ENCODE measurements at regions not wholly inside any gene's neighbourhood (a gene's known extent, or its start where the extent isn't known, plus 50 kb on each side); places are given as distances from the start of the nearest gene placed in this dataset.

- H3K4me3 ChIP-seq (ENCODE audit: low read length): no peak overlapping the region
- 94% methylated on average over 1 of the region's 1 CpG for WGBS
- no peak overlapping the region for H3K27ac ChIP-seq (ENCODE audit: low read depth, low read length)
- H3K9me3 ChIP-seq (ENCODE audit: insufficient read depth, low read depth, low read length): no peaks in the 10 kb centered on the region
- no peak overlapping the region for H3K9ac ChIP-seq (ENCODE audit: low read depth, low read length)
- H3K36me3 ChIP-seq (ENCODE audit: insufficient read depth, low read length): no peaks in the 10 kb centered on the region
- H3K4me1 ChIP-seq (ENCODE audit: insufficient read depth, low read length): peaks cover 7% of the 10 kb centered on the region
- H3K27me3 ChIP-seq (ENCODE audit: insufficient read depth, low read length): no peaks in the 10 kb centered on the region
These were observed 667.3 kb upstream of the CITED2 start for GRCh38 chr6:140041571-140042332.

- no peaks in the 10 kb centered on the region for H3K36me3 ChIP-seq (ENCODE audit: insufficient read depth, low read length)
These were observed 666.6 kb upstream of the CITED2 start for GRCh38 chr6:140041056-140041455.

GRCh38 chr6:140040396-140040795 lies 665.9 kb upstream of the CITED2 start:
- Histone ChIP-seq H3K9ac (ENCODE audit: low read depth, low read length) (no peak overlapping the region), H3K27ac (ENCODE audit: low read depth, low read length) (no peak overlapping the region), H3K4me1 (ENCODE audit: insufficient read depth, low read length) (0 out of 2 replicates have a peak, but pooled peaks cover 2% of the 10 kb centered on the region), H3K4me3 (ENCODE audit: low read length) (no peak overlapping the region), H3K9me3 (ENCODE audit: insufficient read depth, low read depth, low read length) (no peaks in the 10 kb centered on the region), H3K36me3 (ENCODE audit: insufficient read depth, low read length) (no peaks in the 10 kb centered on the region), H3K27me3 (ENCODE audit: insufficient read depth, low read length) (no peaks in the 10 kb centered on the region)
- no CpG with 5 or more reads among the region's 1 CpG for whole genome bisulfite sequencing

More at GRCh38 chr6:140041056-140041455, 666.6 kb upstream of the CITED2 start:
- Histone ChIP-seq H3K9me3 (ENCODE audit: insufficient read depth, low read depth, low read length) (no peaks in the 10 kb centered on the region), H3K27ac (ENCODE audit: low read depth, low read length) (no peak overlapping the region), H3K4me3 (ENCODE audit: low read length) (no peak overlapping the region), H3K9ac (ENCODE audit: low read depth, low read length) (no peak overlapping the region), H3K27me3 (ENCODE audit: insufficient read depth, low read length) (no peaks in the 10 kb centered on the region), H3K4me1 (ENCODE audit: insufficient read depth, low read length) (peaks cover 5% of the 10 kb centered on the region)

GRCh38 chr6:140039364-140039763 lies 664.9 kb upstream of the CITED2 start:
- 96% methylated on average over 2 of the region's 2 CpGs for WGBS
- H3K4me1 ChIP-seq (ENCODE audit: insufficient read depth, low read length): 0 out of 2 replicates have a peak, but pooled peaks cover 2% of the 10 kb centered on the region
- no peak overlapping the region for H3K4me3 ChIP-seq (ENCODE audit: low read length)
- no peak overlapping the region for H3K27ac ChIP-seq (ENCODE audit: low read depth, low read length)
- no peaks in the 10 kb centered on the region for H3K27me3 ChIP-seq (ENCODE audit: insufficient read depth, low read length)
- H3K36me3 ChIP-seq (ENCODE audit: insufficient read depth, low read length): no peaks in the 10 kb centered on the region
- no peaks in the 10 kb centered on the region for H3K9me3 ChIP-seq (ENCODE audit: insufficient read depth, low read depth, low read length)
- H3K9ac ChIP-seq (ENCODE audit: low read depth, low read length): no peak overlapping the region

GRCh38 chr6:140036196-140036595 lies 661.7 kb upstream of the CITED2 start:
- WGBS: 100% methylated on average over 2 of the region's 3 CpGs
- Histone ChIP-seq H3K4me3 (ENCODE audit: low read length) (no peak overlapping the region), H3K9me3 (ENCODE audit: insufficient read depth, low read depth, low read length) (no peaks in the 10 kb centered on the region), H3K27me3 (ENCODE audit: insufficient read depth, low read length) (no peaks in the 10 kb centered on the region), H3K9ac (ENCODE audit: low read depth, low read length) (no peak overlapping the region), H3K27ac (ENCODE audit: low read depth, low read length) (no peak overlapping the region), H3K4me1 (ENCODE audit: insufficient read depth, low read length) (no peaks in the 10 kb centered on the region), H3K36me3 (ENCODE audit: insufficient read depth, low read length) (no peaks in the 10 kb centered on the region)

- peaks cover 4% of the 10 kb centered on the region; the same call in 1 of the 2 replicates for H3K9me3 ChIP-seq (ENCODE audit: insufficient read depth, low read depth, low read length)
- H3K4me1 ChIP-seq (ENCODE audit: insufficient read depth, low read length): no peaks in the 10 kb centered on the region
- no peaks in the 10 kb centered on the region for H3K36me3 ChIP-seq (ENCODE audit: insufficient read depth, low read length)
- 97% methylated on average over 2 of the region's 2 CpGs for WGBS
- H3K4me3 ChIP-seq (ENCODE audit: low read length): no peak overlapping the region
- H3K9ac ChIP-seq (ENCODE audit: low read depth, low read length): no peak overlapping the region
- no peaks in the 10 kb centered on the region for H3K27me3 ChIP-seq (ENCODE audit: insufficient read depth, low read length)
- H3K27ac ChIP-seq (ENCODE audit: low read depth, low read length): no peak overlapping the region
These were observed 657.7 kb upstream of the CITED2 start for GRCh38 chr6:140032189-140032588.

GRCh38 chr6:140029551-140029950 lies 655.1 kb upstream of the CITED2 start:
- Histone ChIP-seq H3K27ac (ENCODE audit: low read depth, low read length) (no peak overlapping the region), H3K4me1 (ENCODE audit: insufficient read depth, low read length) (no peaks in the 10 kb centered on the region), H3K9me3 (ENCODE audit: insufficient read depth, low read depth, low read length) (peaks cover 5% of the 10 kb centered on the region; the same call in 1 of the 2 replicates), H3K27me3 (ENCODE audit: insufficient read depth, low read length) (no peaks in the 10 kb centered on the region), H3K4me3 (ENCODE audit: low read length) (no peak overlapping the region), H3K9ac (ENCODE audit: low read depth, low read length) (no peak overlapping the region), H3K36me3 (ENCODE audit: insufficient read depth, low read length) (no peaks in the 10 kb centered on the region)
- 86% methylated on average over 2 of the region's 3 CpGs for WGBS

- H3K9ac ChIP-seq (ENCODE audit: low read depth, low read length): no peak overlapping the region
- WGBS: 67% methylated on average over 2 of the region's 2 CpGs
- no peaks in the 10 kb centered on the region for H3K36me3 ChIP-seq (ENCODE audit: insufficient read depth, low read length)
- no peaks in the 10 kb centered on the region for H3K4me1 ChIP-seq (ENCODE audit: insufficient read depth, low read length)
- H3K27ac ChIP-seq (ENCODE audit: low read depth, low read length): no peak overlapping the region
- no peaks in the 10 kb centered on the region for H3K27me3 ChIP-seq (ENCODE audit: insufficient read depth, low read length)
- H3K9me3 ChIP-seq (ENCODE audit: insufficient read depth, low read depth, low read length): peaks cover 5% of the 10 kb centered on the region; the same call in 1 of the 2 replicates
- no peak overlapping the region for H3K4me3 ChIP-seq (ENCODE audit: low read length)
These were observed 652.8 kb upstream of the CITED2 start for GRCh38 chr6:140027219-140027618.

GRCh38 chr6:140026546-140026945 lies 652.1 kb upstream of the CITED2 start:
- no peaks in the 10 kb centered on the region for H3K36me3 ChIP-seq (ENCODE audit: insufficient read depth, low read length)
- H3K4me1 ChIP-seq (ENCODE audit: insufficient read depth, low read length): no peaks in the 10 kb centered on the region
- no peaks in the 10 kb centered on the region for H3K27me3 ChIP-seq (ENCODE audit: insufficient read depth, low read length)
- H3K9me3 ChIP-seq (ENCODE audit: insufficient read depth, low read depth, low read length): peaks cover 5% of the 10 kb centered on the region; the same call in 1 of the 2 replicates
- no peak overlapping the region for H3K27ac ChIP-seq (ENCODE audit: low read depth, low read length)
- H3K4me3 ChIP-seq (ENCODE audit: low read length): no peak overlapping the region
- no peak overlapping the region for H3K9ac ChIP-seq (ENCODE audit: low read depth, low read length)

GRCh38 chr6:140025171-140025570 lies 650.7 kb upstream of the CITED2 start:
- 89% methylated on average over 1 of the region's 1 CpG for WGBS
- Histone ChIP-seq H3K4me3 (ENCODE audit: low read length) (no peak overlapping the region), H3K27me3 (ENCODE audit: insufficient read depth, low read length) (no peaks in the 10 kb centered on the region), H3K4me1 (ENCODE audit: insufficient read depth, low read length) (no peaks in the 10 kb centered on the region), H3K27ac (ENCODE audit: low read depth, low read length) (no peak overlapping the region), H3K9me3 (ENCODE audit: insufficient read depth, low read depth, low read length) (peaks cover 13% of the 10 kb centered on the region), H3K36me3 (ENCODE audit: insufficient read depth, low read length) (no peaks in the 10 kb centered on the region), H3K9ac (ENCODE audit: low read depth, low read length) (no peak overlapping the region)

- no peaks in the 10 kb centered on the region for H3K27me3 ChIP-seq (ENCODE audit: insufficient read depth, low read length)
- no peak overlapping the region for H3K9ac ChIP-seq (ENCODE audit: low read depth, low read length)
- H3K9me3 ChIP-seq (ENCODE audit: insufficient read depth, low read depth, low read length): peaks cover 22% of the 10 kb centered on the region
- H3K4me1 ChIP-seq (ENCODE audit: insufficient read depth, low read length): no peaks in the 10 kb centered on the region
- 86% methylated on average over 2 of the region's 2 CpGs for WGBS
- H3K27ac ChIP-seq (ENCODE audit: low read depth, low read length): no peak overlapping the region
- H3K36me3 ChIP-seq (ENCODE audit: insufficient read depth, low read length): no peaks in the 10 kb centered on the region
- no peak overlapping the region for H3K4me3 ChIP-seq (ENCODE audit: low read length)
These were observed 645.9 kb upstream of the CITED2 start for GRCh38 chr6:140020207-140020791.
